ENCODE measurements at regions not wholly inside any gene's neighbourhood (a gene's known extent, or its start where the extent isn't known, plus 50 kb on each side); places are given as distances from the start of the nearest gene placed in this dataset.
A peak's percentile ranks its signal among the peaks of the same experiment; 100 is the strongest.

DNA sequence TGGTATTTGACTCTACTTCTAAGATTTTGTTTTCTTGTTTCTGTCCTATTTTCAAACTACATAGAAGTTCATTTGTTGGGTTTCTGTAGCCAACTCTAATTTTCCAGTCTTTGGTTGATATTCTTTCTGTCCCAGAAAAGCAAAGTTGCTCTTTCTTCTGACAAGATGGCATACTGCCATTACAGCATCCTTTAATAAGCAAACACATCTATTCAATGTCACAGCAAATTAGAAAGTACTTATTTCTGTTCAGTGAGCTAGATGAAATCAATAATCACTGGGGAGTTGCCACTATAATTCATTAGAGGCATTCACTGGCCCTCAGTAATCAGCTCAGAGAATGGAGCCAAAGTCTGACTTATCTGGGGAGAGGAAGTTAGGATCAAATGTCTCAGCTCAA is 1258.0 kb upstream of the IGFBP7 start:
- no peak for TF ChIP-seq ZFX (IDR thresholded peaks at IDR 0.05)
- TF ChIP-seq, protein P1, sequence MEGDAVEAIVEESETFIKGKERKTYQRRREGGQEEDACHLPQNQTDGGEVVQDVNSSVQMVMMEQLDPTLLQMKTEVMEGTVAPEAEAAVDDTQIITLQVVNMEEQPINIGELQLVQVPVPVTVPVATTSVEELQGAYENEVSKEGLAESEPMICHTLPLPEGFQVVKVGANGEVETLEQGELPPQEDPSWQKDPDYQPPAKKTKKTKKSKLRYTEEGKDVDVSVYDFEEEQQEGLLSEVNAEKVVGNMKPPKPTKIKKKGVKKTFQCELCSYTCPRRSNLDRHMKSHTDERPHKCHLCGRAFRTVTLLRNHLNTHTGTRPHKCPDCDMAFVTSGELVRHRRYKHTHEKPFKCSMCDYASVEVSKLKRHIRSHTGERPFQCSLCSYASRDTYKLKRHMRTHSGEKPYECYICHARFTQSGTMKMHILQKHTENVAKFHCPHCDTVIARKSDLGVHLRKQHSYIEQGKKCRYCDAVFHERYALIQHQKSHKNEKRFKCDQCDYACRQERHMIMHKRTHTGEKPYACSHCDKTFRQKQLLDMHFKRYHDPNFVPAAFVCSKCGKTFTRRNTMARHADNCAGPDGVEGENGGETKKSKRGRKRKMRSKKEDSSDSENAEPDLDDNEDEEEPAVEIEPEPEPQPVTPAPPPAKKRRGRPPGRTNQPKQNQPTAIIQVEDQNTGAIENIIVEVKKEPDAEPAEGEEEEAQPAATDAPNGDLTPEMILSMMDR (conservative IDR thresholded peaks at IDR 0.05): no peak
- no peak overlapping the region for H3K27ac ChIP-seq

DNA sequence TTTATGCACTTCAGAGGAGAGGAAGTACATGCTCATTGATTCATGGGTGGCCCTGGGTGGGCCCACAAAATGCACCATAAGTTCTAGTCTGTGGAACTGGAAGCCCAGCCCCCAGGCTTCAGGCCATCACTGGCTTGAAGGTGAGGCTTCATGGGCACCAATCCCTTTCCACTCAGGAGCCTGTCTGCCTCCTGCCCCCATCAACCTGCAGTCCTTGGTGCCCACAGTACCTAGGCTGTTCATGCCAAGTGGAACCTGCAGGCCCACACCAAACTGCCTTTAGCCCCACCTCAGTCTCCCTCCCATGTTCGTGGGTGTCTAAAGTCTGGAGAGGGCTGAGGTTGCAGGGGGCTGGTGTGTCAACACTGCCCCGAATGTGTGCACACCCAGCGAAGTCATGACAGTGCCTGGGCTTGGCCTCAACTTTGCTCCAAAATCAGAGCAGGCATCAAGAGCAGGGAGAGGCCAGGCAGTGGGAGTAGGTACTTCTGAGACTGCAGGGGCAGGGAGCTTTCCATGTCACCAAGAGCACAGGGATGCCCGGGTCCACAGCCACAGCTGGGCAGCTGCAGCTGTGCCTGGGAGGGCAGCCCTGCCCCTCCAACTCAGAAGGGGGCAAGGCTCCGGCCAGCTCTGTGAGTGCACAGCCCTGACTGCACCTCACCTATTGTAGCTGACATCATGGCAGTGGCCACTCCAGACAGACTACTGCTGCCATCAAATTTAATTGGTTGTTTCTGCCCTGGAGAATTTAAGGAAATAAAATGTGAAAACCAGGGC is 1250.4 kb upstream of the IGFBP7 start:
- no peak overlapping the region for H3K27ac ChIP-seq
- TF ChIP-seq ZFX (IDR thresholded peaks at IDR 0.05): no peak
- TF ChIP-seq, protein P1 (conservative IDR thresholded peaks at IDR 0.05): no peak

DNA sequence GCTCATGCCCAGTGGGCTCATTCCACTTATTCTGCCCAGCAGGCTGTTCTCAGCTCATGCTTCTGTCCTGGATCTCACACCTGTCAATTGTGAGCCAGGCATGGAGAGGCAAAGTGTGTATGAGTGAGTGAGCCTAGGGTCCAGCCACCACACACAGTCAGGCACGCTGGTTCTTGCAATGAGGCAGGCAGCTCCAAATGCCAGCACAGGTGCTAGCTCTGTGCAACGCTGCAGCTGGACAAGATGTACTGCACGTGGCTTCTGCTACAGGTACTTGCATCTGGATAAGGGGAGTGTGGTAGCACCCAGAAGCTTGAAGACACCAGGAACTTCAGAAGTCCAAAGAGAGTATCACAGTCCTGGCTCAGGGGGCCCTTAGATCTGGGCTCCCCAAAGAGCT is 1249.4 kb upstream of the IGFBP7 start:
- no peak for TF ChIP-seq ZFX (IDR thresholded peaks at IDR 0.05)
- TF ChIP-seq, protein P1 (conservative IDR thresholded peaks at IDR 0.05): no peak
- H3K27ac ChIP-seq: no peak overlapping the region

DNA sequence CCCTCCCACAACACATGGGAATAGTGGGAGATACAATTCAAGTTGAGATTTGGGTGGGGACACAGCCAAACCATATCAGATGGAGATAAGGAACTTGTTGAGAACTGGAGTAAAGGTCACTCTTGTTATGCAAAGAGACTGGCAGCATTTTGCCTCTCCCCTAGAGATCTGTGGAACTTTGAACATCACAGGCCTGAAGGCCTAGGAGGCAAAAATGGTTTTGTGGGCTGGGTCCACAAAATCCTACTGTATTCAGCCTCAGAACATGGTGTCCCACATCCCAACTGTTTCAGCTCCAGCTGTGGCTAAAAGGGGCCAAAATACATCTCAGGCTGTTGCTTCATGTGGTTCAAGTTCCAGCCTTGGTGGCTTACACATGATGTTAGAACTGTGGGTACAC is 1247.8 kb upstream of the IGFBP7 start:
- TF ChIP-seq, protein P1 (conservative IDR thresholded peaks at IDR 0.05): no peak
- no peak for TF ChIP-seq ZFX (IDR thresholded peaks at IDR 0.05)
- no peak overlapping the region for H3K27ac ChIP-seq

DNA sequence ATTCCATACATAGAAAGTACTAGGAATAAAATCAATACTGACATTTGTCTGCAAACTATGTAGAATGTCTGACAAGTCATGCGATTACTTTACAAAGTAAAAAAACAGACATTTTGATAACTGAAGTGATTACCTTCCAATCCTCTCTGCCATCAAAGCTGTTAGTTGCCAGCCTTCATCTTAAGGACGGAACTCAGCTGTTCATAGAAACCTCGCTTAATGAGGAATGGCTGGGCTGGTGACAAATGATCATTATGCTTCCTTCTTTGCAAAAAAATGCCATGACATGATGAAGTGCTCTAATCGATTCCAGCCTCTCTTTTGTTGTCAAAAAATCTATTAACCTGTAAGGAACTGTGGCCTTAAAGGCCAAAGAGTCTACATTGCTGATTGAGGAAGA is 1214.9 kb upstream of the IGFBP7 start:
- H3K27ac ChIP-seq: no peak overlapping the region
- TF ChIP-seq ZFX (IDR thresholded peaks at IDR 0.05): no peak
- TF ChIP-seq, protein P1 (conservative IDR thresholded peaks at IDR 0.05): no peak

DNA sequence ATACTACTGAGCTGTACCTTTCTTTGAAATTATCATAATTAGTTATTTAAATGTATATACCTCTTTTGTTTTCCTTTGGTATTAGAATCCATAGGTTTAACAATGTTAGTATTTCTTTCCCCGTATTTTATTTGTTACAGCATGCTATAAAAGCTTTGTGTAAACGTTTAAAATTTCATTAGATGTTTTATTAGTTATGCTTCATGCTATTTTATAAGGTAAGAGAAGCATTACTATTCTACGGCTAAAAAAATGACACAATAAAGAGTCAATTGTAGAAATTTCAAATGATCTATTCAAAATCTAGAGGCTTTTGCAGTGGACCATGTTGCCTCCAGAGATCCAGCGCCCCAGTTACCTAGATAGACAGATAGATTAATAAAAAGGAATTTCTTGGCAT is 1203.3 kb upstream of the IGFBP7 start:
- TF ChIP-seq, protein P1 (conservative IDR thresholded peaks at IDR 0.05): no peak
- TF ChIP-seq ZFX (IDR thresholded peaks at IDR 0.05): no peak
- no peak overlapping the region for H3K27ac ChIP-seq

DNA sequence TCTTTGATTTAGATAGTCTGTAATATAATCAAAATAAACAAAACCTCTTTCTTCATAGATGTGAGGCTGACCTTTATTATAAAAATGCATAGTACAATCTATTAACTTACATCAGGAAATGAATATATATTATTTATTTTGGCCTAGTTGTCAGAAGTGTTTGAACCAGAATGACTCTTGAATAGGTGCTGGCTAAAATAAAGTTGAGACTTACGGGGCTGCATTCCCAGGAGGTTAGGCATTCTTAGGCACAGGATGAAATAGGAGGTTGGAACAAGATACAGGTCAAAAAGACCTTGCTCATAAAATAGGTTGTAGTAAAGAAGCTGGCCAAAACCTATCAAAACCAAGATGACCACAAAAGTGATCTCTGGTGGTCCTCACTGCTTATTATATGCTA is 1193.3 kb upstream of the IGFBP7 start:
- H3K27ac ChIP-seq: peak overlapping the region; percentile 96; the same call in 1 of the 2 replicates
- no peak for TF ChIP-seq ZFX (IDR thresholded peaks at IDR 0.05)
- TF ChIP-seq, protein P1 (conservative IDR thresholded peaks at IDR 0.05): no peak
